Caki2 (cell line): ENCODE measurements at regions not wholly inside any gene's neighbourhood (a gene's known extent, or its start where the extent isn't known, plus 50 kb on each side); places are given as distances from the start of the nearest gene placed in this dataset.

ENCODE experiments used
- DNase-seq: peaks from one replicate; pipeline ENCODE4 v3.0.0-alpha.2; 2015; ENCODE audit warnings: low read depth
- in situ Hi-C: cut with HindIII; loops from 2 replicates; pipeline ENCODE4 v1.10.0; 2016; ENCODE audit warnings: low sequenced_read_pairs, low pct_unique_long_range_greater_than_20kb, mixed read lengths

- in situ Hi-C loops, result no loop called here
These were observed 364.1 kb downstream of the PDGFC start for GRCh38 chr4:156607478-156607857.

GRCh38 chr4:156606554-156607477, 364.8 kb downstream of the PDGFC start:
- DNase-seq, result peak; percentile 2
- in situ Hi-C loops, result no loop called here

More at GRCh38 chr4:156607478-156607857, 364.1 kb downstream of the PDGFC start:
- DNase-seq, result no peak

- in situ Hi-C loops, result no loop called here
- DNase-seq, result no peak
These were observed 373.4 kb downstream of the PDGFC start for GRCh38 chr4:156598138-156598681.

GRCh38 chr4:156596706-156597329, 374.8 kb downstream of the PDGFC start:
- no peak for DNase-seq
- in situ Hi-C loops, result no loop called here

- DNase-seq, result no peak
- in situ Hi-C loops, result no loop called here
These were observed 375.6 kb downstream of the PDGFC start for GRCh38 chr4:156596026-156596425.

GRCh38 chr4:156595041-156595440, 376.6 kb downstream of the PDGFC start:
- no peak for DNase-seq
- in situ Hi-C loops, result no loop called here

- in situ Hi-C loops, result no loop called here
- DNase-seq, result no peak
These were observed 377.0 kb downstream of the PDGFC start for GRCh38 chr4:156594624-156595023.

GRCh38 chr4:156593464-156593863, 378.1 kb downstream of the PDGFC start:
- DNase-seq, result no peak
- in situ Hi-C loops, result no loop called here

- no peak for DNase-seq
- in situ Hi-C loops, result no loop called here
These were observed 379.9 kb downstream of the PDGFC start for GRCh38 chr4:156591679-156592078.

GRCh38 chr4:156584100-156584499, 387.5 kb downstream of the PDGFC start:
- in situ Hi-C loops, result no loop called here
- no peak for DNase-seq

GRCh38 chr4:156583265-156583664, 388.3 kb downstream of the PDGFC start:
- in situ Hi-C loops, result no loop called here
- DNase-seq, result no peak

- no peak for DNase-seq
- in situ Hi-C loops, result no loop called here
These were observed 390.1 kb downstream of the PDGFC start for GRCh38 chr4:156581282-156582063.

- DNase-seq, result no peak
- in situ Hi-C loops, result no loop called here
These were observed 392.9 kb downstream of the PDGFC start for GRCh38 chr4:156578713-156579112.

GRCh38 chr4:156578005-156578404, 393.6 kb downstream of the PDGFC start:
- DNase-seq, result no peak
- in situ Hi-C loops, result no loop called here

- in situ Hi-C loops, result no loop called here
- no peak for DNase-seq
These were observed 394.7 kb downstream of the PDGFC start for GRCh38 chr4:156576946-156577345.

- in situ Hi-C loops, result no loop called here
- DNase-seq, result no peak
These were observed 396.0 kb downstream of the PDGFC start for GRCh38 chr4:156575430-156576073.

- DNase-seq, result no peak
These were observed 400.5 kb downstream of the PDGFC start for GRCh38 chr4:156571146-156571545.

GRCh38 chr4:156569535-156569934, 402.1 kb downstream of the PDGFC start:
- no peak for DNase-seq
- in situ Hi-C loops, result no loop called here

More at GRCh38 chr4:156571146-156571545, 400.5 kb downstream of the PDGFC start:
- in situ Hi-C loops, result no loop called here
